Tibial nerve (tissue), 4 donors: ENCODE measurements at regions not wholly inside any gene's neighbourhood (a gene's known extent, or its start where the extent isn't known, plus 50 kb on each side); places are given as distances from the start of the nearest gene placed in this dataset.

ENCODE experiments used
- DNase-seq, 2 donors: peaks; one replicate each; pipeline ENCODE4 v3.0.0-alpha.2; 2019; ENCODE audit warnings: low spot score in 2 of 2
- H3K27ac ChIP-seq, 4 donors: fragments of 200-600 bp; sonication (generic) in 3 of 4; one replicate each; pipeline ENCODE4 v1.5.1; 2017 to 2019; ENCODE audit warnings: mild to moderate bottlenecking in 1 of 4
- H3K27me3 ChIP-seq, 2 donors: fragments of 200-600 bp; sonication (generic) in 1 of 2; one replicate each; pipeline versions ENCODE4 v1.5.1 to v1.6.0; 2017 to 2019
- H3K36me3 ChIP-seq, 3 donors: fragments of 200-600 bp; sonication (generic); one replicate each; pipeline ENCODE4 v1.5.1; 2018 to 2019
- H3K4me1 ChIP-seq, 4 donors: fragments of 200-600 bp; sonication (generic) in 3 of 4; one replicate each; pipeline ENCODE4 v1.5.1; 2017 to 2019
- H3K4me3 ChIP-seq, 4 donors: fragments of 200-600 bp; sonication (generic) in 3 of 4; one replicate each; pipeline ENCODE4 v1.5.1; 2017 to 2019; ENCODE audit warnings: mild to moderate bottlenecking in 1 of 4, moderate library complexity in 1 of 4
- H3K9me3 ChIP-seq, 4 donors: fragments of 200-600 bp; sonication (generic) in 3 of 4; one replicate each; pipeline ENCODE4 v1.5.1; 2017 to 2019
- CTCF ChIP-seq, 5 experiments: fragments of 200-600 bp in 3 of 5; fragments of 450-650 bp in 2 of 5; sonication (generic) in 3 of 5; IDR thresholded peaks; one replicate each; pipeline ENCODE4 v1.5.1; 2016 to 2019; ENCODE audit warnings: antibody characterized with exemption in 5 of 5, mild to moderate bottlenecking in 3 of 5, moderate library complexity in 2 of 5
- EP300 ChIP-seq, 2 donors: sonication (generic); formaldehyde crosslinking; IDR thresholded peaks; one replicate each; pipeline ENCODE4 v1.6.1; 2017; ENCODE audit warnings: antibody characterized with exemption in 2 of 2, mild to moderate bottlenecking in 1 of 2
- POLR2A ChIP-seq, 2 donors: fragments of 450-650 bp; IDR thresholded peaks; one replicate each; pipeline ENCODE4 v1.6.1; 2017; ENCODE audit warnings: antibody characterized with exemption in 2 of 2, mild to moderate bottlenecking in 2 of 2, moderate library complexity in 2 of 2
- WGBS, 2 donors: methylation state at CpG; one replicate each; pipeline ENCODE4 v1.1.5; 2018; 5-methylcytosine and 5-hydroxymethylcytosine counted together

- DNase-seq = no peak
- no peak for TF ChIP-seq EP300 (IDR thresholded peaks at IDR 0.05)
- TF ChIP-seq CTCF (IDR thresholded peaks at IDR 0.05) = no peak
- no peak for TF ChIP-seq POLR2A (IDR thresholded peaks at IDR 0.05)
- Histone ChIP-seq H3K4me1 (no peaks in the 10 kb centered on the region), H3K4me3 (no peak overlapping the region), H3K36me3 (no peaks in the 10 kb centered on the region), H3K9me3 (no peaks in the 10 kb centered on the region), H3K27ac (no peak overlapping the region), H3K27me3 (no peaks in the 10 kb centered on the region)
- 65 to 88% methylated on average over 3 of the region's 3 CpGs for WGBS, 2 donors
Measured at GRCh38 chr5:17150531-17150930, 66.9 kb upstream of the BASP1 start.

- no peaks in the 10 kb centered on the region for H3K9me3 ChIP-seq
- no peak overlapping the region for H3K4me3 ChIP-seq
- no peak for TF ChIP-seq POLR2A (IDR thresholded peaks at IDR 0.05)
- TF ChIP-seq EP300 (IDR thresholded peaks at IDR 0.05) = no peak
- TF ChIP-seq CTCF (IDR thresholded peaks at IDR 0.05) = no peak
- no peak overlapping the region for H3K27ac ChIP-seq
- 41 to 47% methylated on average over 8 of the region's 8 CpGs for WGBS, 2 donors
- no peaks in the 10 kb centered on the region for H3K27me3 ChIP-seq
- H3K36me3 ChIP-seq = no peaks in the 10 kb centered on the region
- no peaks in the 10 kb centered on the region for H3K4me1 ChIP-seq
- DNase-seq = no peak
Measured at GRCh38 chr5:17151686-17152085, 65.7 kb upstream of the BASP1 start.

GRCh38 chr5:17154211-17154996 is 63.0 kb upstream of the BASP1 start:
- WGBS, 2 donors = 76 to 80% methylated on average over 5 of the region's 5 CpGs
- no peak for TF ChIP-seq CTCF (IDR thresholded peaks at IDR 0.05)
- no peak for TF ChIP-seq POLR2A (IDR thresholded peaks at IDR 0.05)
- no peak for TF ChIP-seq EP300 (IDR thresholded peaks at IDR 0.05)
- H3K4me3 ChIP-seq = no peak overlapping the region
- no peaks in the 10 kb centered on the region for H3K36me3 ChIP-seq
- DNase-seq = no peak
- H3K4me1 ChIP-seq = no peaks in the 10 kb centered on the region
- no peak overlapping the region for H3K27ac ChIP-seq
- no peaks in the 10 kb centered on the region for H3K27me3 ChIP-seq
- H3K9me3 ChIP-seq = no peaks in the 10 kb centered on the region

GRCh38 chr5:17156463-17156862 is 61.0 kb upstream of the BASP1 start:
- H3K27ac ChIP-seq = no peak overlapping the region
- no peaks in the 10 kb centered on the region for H3K4me1 ChIP-seq
- no peak overlapping the region for H3K4me3 ChIP-seq
- no peak for DNase-seq
- TF ChIP-seq EP300 (IDR thresholded peaks at IDR 0.05) (no peak), CTCF (IDR thresholded peaks at IDR 0.05) (no peak), POLR2A (IDR thresholded peaks at IDR 0.05) (no peak)
- H3K27me3 ChIP-seq = no peaks in the 10 kb centered on the region
- no peaks in the 10 kb centered on the region for H3K36me3 ChIP-seq
- 88 to 98% methylated on average over 4 of the region's 4 CpGs for WGBS, 2 donors
- no peaks in the 10 kb centered on the region for H3K9me3 ChIP-seq

- no peak for TF ChIP-seq POLR2A (IDR thresholded peaks at IDR 0.05)
- TF ChIP-seq EP300 (IDR thresholded peaks at IDR 0.05) = no peak
- no peak for TF ChIP-seq CTCF (IDR thresholded peaks at IDR 0.05)
- H3K4me3 ChIP-seq = no peak overlapping the region
- 89 to 95% methylated on average over 5 of the region's 5 CpGs for WGBS, 2 donors
Measured at GRCh38 chr5:17157294-17157693, 60.1 kb upstream of the BASP1 start.

More at GRCh38 chr5:17157294-17157693, 60.1 kb upstream of the BASP1 start:
- Histone ChIP-seq H3K27ac (no peak overlapping the region), H3K36me3 (no peaks in the 10 kb centered on the region), H3K4me1 (no peaks in the 10 kb centered on the region), H3K27me3 (no peaks in the 10 kb centered on the region), H3K9me3 (no peaks in the 10 kb centered on the region)
- no peak for DNase-seq
